ENCODE measurements at regions not wholly inside any gene's neighbourhood (a gene's known extent, or its start where the extent isn't known, plus 50 kb on each side); places are given as distances from the start of the nearest gene placed in this dataset.

DNA sequence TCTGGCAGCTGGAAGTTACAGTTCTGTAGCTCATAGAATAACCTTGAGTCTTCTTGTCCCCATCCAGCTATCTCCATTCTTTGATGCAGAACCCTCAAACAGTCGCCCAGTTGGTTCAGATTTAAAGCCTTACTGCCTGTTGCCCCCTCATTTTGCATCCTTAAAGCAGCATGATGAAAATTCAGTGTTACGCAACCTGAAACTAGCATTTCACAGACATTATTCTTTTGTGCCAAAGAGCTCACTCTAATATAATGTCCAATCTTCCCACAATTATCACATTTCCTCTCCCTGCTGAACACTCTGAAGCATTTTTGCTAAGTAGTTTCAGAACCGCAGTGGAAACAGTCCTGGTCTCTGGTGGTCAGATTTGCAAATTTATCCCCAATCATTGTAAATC, 318.0 kb downstream of the PSAT1 start:
- H3K9me3 ChIP-seq (ENCODE audit: insufficient read depth, low read depth, low read length) = no peaks in the 10 kb centered on the region
- H3K36me3 ChIP-seq (ENCODE audit: insufficient read depth, low read length) = no peaks in the 10 kb centered on the region
- H4K20me1 ChIP-seq (ENCODE audit: insufficient read depth, low read length, poor library complexity, severe bottlenecking) = no peaks in the 10 kb centered on the region
- peaks cover 6% of the 10 kb centered on the region for H3K4me1 ChIP-seq (ENCODE audit: insufficient read depth, low read length, poor library complexity, severe bottlenecking)
- no peaks in the 10 kb centered on the region for H3K79me2 ChIP-seq (ENCODE audit: insufficient read depth, low read length)
- H3K9me2 ChIP-seq (replicated peaks; ENCODE audit: low read depth, low read length) = no peaks in the 10 kb centered on the region
- no peaks in the 10 kb centered on the region for H3K27me3 ChIP-seq (ENCODE audit: insufficient read depth, low read length, poor library complexity, severe bottlenecking)
- H2AFZ ChIP-seq (ENCODE audit: low read length) = no peak overlapping the region
- no peaks in the 10 kb centered on the region for H3F3A ChIP-seq (ENCODE audit: low read depth)
- no peak overlapping the region for H3K9ac ChIP-seq (ENCODE audit: low read depth, low read length, poor library complexity, severe bottlenecking)
- TF ChIP-seq, protein P1, sequence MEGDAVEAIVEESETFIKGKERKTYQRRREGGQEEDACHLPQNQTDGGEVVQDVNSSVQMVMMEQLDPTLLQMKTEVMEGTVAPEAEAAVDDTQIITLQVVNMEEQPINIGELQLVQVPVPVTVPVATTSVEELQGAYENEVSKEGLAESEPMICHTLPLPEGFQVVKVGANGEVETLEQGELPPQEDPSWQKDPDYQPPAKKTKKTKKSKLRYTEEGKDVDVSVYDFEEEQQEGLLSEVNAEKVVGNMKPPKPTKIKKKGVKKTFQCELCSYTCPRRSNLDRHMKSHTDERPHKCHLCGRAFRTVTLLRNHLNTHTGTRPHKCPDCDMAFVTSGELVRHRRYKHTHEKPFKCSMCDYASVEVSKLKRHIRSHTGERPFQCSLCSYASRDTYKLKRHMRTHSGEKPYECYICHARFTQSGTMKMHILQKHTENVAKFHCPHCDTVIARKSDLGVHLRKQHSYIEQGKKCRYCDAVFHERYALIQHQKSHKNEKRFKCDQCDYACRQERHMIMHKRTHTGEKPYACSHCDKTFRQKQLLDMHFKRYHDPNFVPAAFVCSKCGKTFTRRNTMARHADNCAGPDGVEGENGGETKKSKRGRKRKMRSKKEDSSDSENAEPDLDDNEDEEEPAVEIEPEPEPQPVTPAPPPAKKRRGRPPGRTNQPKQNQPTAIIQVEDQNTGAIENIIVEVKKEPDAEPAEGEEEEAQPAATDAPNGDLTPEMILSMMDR (conservative IDR thresholded peaks at IDR 0.05; ENCODE audit: low read length) = no peak
- TF ChIP-seq EZH2phosphoT487 (IDR thresholded peaks at IDR 0.05; ENCODE audit: borderline replicate concordance) = no peak
- no peak overlapping the region for H3K4me2 ChIP-seq (ENCODE audit: low read depth, low read length, poor library complexity, severe bottlenecking)
- no peak overlapping the region for H3K4me3 ChIP-seq (ENCODE audit: low read length, poor library complexity, severe bottlenecking)

DNA sequence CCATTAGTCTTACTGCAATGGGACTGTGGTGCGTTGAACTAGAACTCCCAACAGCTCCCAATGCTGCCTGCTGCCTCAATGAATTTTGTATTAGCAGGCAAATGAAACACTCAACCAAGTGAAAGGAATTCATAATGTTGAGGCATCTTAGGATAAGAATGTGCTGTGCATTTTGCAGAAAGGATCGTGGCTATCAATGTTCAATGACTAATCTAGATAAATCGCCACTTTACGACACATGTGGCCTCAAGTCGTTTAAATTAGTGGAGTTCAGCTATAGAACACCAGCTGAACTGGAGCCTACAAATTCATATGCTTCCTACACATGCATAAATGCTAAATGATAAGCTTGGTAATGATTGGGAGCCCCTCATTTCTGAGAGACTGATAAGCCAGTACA, 318.4 kb downstream of the PSAT1 start:
- H3K4me3 ChIP-seq (ENCODE audit: low read length, poor library complexity, severe bottlenecking) = no peak overlapping the region
- no peaks in the 10 kb centered on the region for H3K9me2 ChIP-seq (replicated peaks; ENCODE audit: low read depth, low read length)
- H3K9me3 ChIP-seq (ENCODE audit: insufficient read depth, low read depth, low read length) = no peaks in the 10 kb centered on the region
- no peaks in the 10 kb centered on the region for H3K36me3 ChIP-seq (ENCODE audit: insufficient read depth, low read length)
- H3K9ac ChIP-seq (ENCODE audit: low read depth, low read length, poor library complexity, severe bottlenecking) = no peak overlapping the region
- H4K20me1 ChIP-seq (ENCODE audit: insufficient read depth, low read length, poor library complexity, severe bottlenecking) = no peaks in the 10 kb centered on the region
- no peaks in the 10 kb centered on the region for H3K27me3 ChIP-seq (ENCODE audit: insufficient read depth, low read length, poor library complexity, severe bottlenecking)
- no peak overlapping the region for H2AFZ ChIP-seq (ENCODE audit: low read length)
- TF ChIP-seq, protein P1 (conservative IDR thresholded peaks at IDR 0.05; ENCODE audit: low read length) = no peak
- TF ChIP-seq EZH2phosphoT487 (IDR thresholded peaks at IDR 0.05; ENCODE audit: borderline replicate concordance) = no peak
- no peak overlapping the region for H3K4me2 ChIP-seq (ENCODE audit: low read depth, low read length, poor library complexity, severe bottlenecking)
- peaks cover 4% of the 10 kb centered on the region for H3K4me1 ChIP-seq (ENCODE audit: insufficient read depth, low read length, poor library complexity, severe bottlenecking)
- no peaks in the 10 kb centered on the region for H3F3A ChIP-seq (ENCODE audit: low read depth)
- H3K79me2 ChIP-seq (ENCODE audit: insufficient read depth, low read length) = no peaks in the 10 kb centered on the region

DNA sequence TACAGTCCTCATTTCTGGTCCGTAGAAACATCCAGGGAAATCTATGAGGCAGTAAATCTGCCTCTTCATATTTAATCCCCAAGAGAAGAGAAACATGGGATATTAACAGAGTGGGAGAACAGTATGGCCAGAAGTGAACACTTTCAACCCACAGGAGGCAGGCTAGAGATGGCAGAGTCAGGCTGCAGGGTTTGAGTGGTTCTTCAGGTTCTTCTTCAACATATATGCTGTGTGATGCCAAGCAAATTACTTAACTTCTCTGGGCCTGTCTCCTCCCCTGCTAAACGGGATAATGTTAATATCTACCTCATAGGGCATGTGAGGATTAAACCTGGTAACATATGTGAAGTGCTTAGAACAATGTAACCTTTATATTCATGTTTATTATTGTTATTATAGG, 321.8 kb downstream of the PSAT1 start:
- H3K4me3 ChIP-seq (ENCODE audit: low read length, poor library complexity, severe bottlenecking) = no peak overlapping the region
- H4K20me1 ChIP-seq (ENCODE audit: insufficient read depth, low read length, poor library complexity, severe bottlenecking) = no peaks in the 10 kb centered on the region
- no peaks in the 10 kb centered on the region for H3F3A ChIP-seq (ENCODE audit: low read depth)
- H3K4me1 ChIP-seq (ENCODE audit: insufficient read depth, low read length, poor library complexity, severe bottlenecking) = no peaks in the 10 kb centered on the region
- no peak overlapping the region for H3K9ac ChIP-seq (ENCODE audit: low read depth, low read length, poor library complexity, severe bottlenecking)
- H3K79me2 ChIP-seq (ENCODE audit: insufficient read depth, low read length) = no peaks in the 10 kb centered on the region
- no peaks in the 10 kb centered on the region for H3K36me3 ChIP-seq (ENCODE audit: insufficient read depth, low read length)
- no peaks in the 10 kb centered on the region for H3K27me3 ChIP-seq (ENCODE audit: insufficient read depth, low read length, poor library complexity, severe bottlenecking)
- no peaks in the 10 kb centered on the region for H3K9me3 ChIP-seq (ENCODE audit: insufficient read depth, low read depth, low read length)
- no peak overlapping the region for H2AFZ ChIP-seq (ENCODE audit: low read length)
- TF ChIP-seq, protein P1 (conservative IDR thresholded peaks at IDR 0.05; ENCODE audit: low read length) = 0 out of 2 replicates have a peak, but pooled peaks have one; percentile 16
- no peak for TF ChIP-seq EZH2phosphoT487 (IDR thresholded peaks at IDR 0.05; ENCODE audit: borderline replicate concordance)
- H3K4me2 ChIP-seq (ENCODE audit: low read depth, low read length, poor library complexity, severe bottlenecking) = no peak overlapping the region
- H3K9me2 ChIP-seq (replicated peaks; ENCODE audit: low read depth, low read length) = no peaks in the 10 kb centered on the region
